SK-N-SH treated with all-trans-retinoic acid at 6 μM for 48 hours (cell line): ENCODE measurements at regions not wholly inside any gene's neighbourhood (a gene's known extent, or its start where the extent isn't known, plus 50 kb on each side); places are given as distances from the start of the nearest gene placed in this dataset.

Source experiments
- ATAC-seq: fragments of 200-7000 bp; cut with Tn5 transposase; 3 replicates; pipeline ENCODE4 v1.9.1; 2020; ENCODE audit warnings: mild to moderate bottlenecking, moderate library complexity

- ATAC-seq, result peak; percentile 97
Observed at GRCh38 chr3:195634426-195635261, 50.9 kb upstream of the APOD start.
